Muscle of leg (tissue), 3 donors: ENCODE measurements at regions not wholly inside any gene's neighbourhood (a gene's known extent, or its start where the extent isn't known, plus 50 kb on each side); places are given as distances from the start of the nearest gene placed in this dataset.
"Not testable (repeated sequence)": the region's sequence is repeated elsewhere in the genome, so short reads cannot be mapped to it uniquely, and the experiment has no call there.

Source experiments
- DNase-seq: peaks from one replicate; pipeline ENCODE4 v3.0.0; 2013
- H3K27ac ChIP-seq: one replicate; pipeline ENCODE4 v1.5.1; 2013; ENCODE audit warnings: mild to moderate bottlenecking, low read length, control low read depth
- H3K27me3 ChIP-seq: one replicate; pipeline ENCODE4 v1.6.1; 2013; ENCODE audit warnings: low read length; ENCODE audit not compliant: control insufficient read depth, insufficient read depth
- H3K36me3 ChIP-seq: one replicate; pipeline ENCODE4 v1.6.1; 2013; ENCODE audit warnings: low read length; ENCODE audit not compliant: control insufficient read depth, insufficient read depth
- H3K4me1 ChIP-seq: one replicate; pipeline ENCODE4 v1.6.1; 2013; ENCODE audit warnings: low read length; ENCODE audit not compliant: control insufficient read depth, insufficient read depth
- H3K4me3 ChIP-seq: one replicate; pipeline ENCODE4 v1.5.1; 2013; ENCODE audit warnings: low read length, control low read depth
- H3K9me3 ChIP-seq: replicated peaks from 2 replicates; pipeline ENCODE4 v1.6.1; 2013; ENCODE audit warnings: low read depth, low read length; ENCODE audit not compliant: control insufficient read depth
- WGBS: methylation state at CpG from one replicate; pipeline ENCODE4 v1.1.5; 2013; ENCODE audit warnings: missing lambda C conversion rate; ENCODE audit not compliant: insufficient coverage; 5-methylcytosine and 5-hydroxymethylcytosine counted together

- DNase-seq, result no peak
- Histone ChIP-seq H3K4me3 (no peak overlapping the region), H3K27ac (no peak overlapping the region), H3K36me3 (no peaks in the 10 kb centered on the region), H3K27me3 (no peaks in the 10 kb centered on the region), H3K4me1 (no peaks in the 10 kb centered on the region), H3K9me3 (no peaks in the 10 kb centered on the region)
- WGBS, result no CpG with 5 or more reads among the region's 1 CpG
These were observed 59.7 kb upstream of the PIP4K2A start for GRCh38 chr10:22774102-22774501.

- H3K9me3 ChIP-seq, H3K27me3 ChIP-seq, H3K4me1 ChIP-seq, DNase-seq, H3K27ac ChIP-seq, H3K36me3 ChIP-seq, H3K4me3 ChIP-seq: not testable (repeated sequence)
- 100% methylated on average over 2 of the region's 5 CpGs for WGBS
These were observed 57.3 kb upstream of the PIP4K2A start for GRCh38 chr10:22771631-22772030.

- WGBS, result no CpG with 5 or more reads among the region's 1 CpG
- Histone ChIP-seq H3K9me3 (no peaks in the 10 kb centered on the region), H3K36me3 (no peaks in the 10 kb centered on the region), H3K27me3 (no peaks in the 10 kb centered on the region), H3K4me1 (no peaks in the 10 kb centered on the region), H3K4me3 (no peak overlapping the region), H3K27ac (no peak overlapping the region)
- no peak for DNase-seq
These were observed 55.9 kb upstream of the PIP4K2A start for GRCh38 chr10:22770270-22770669.

- Histone ChIP-seq H3K36me3 (no peaks in the 10 kb centered on the region), H3K4me1 (no peaks in the 10 kb centered on the region), H3K27me3 (no peaks in the 10 kb centered on the region), H3K27ac (no peak overlapping the region), H3K4me3 (no peak overlapping the region), H3K9me3 (no peaks in the 10 kb centered on the region)
- WGBS, result no CpG with 5 or more reads among the region's 2 CpGs
- no peak for DNase-seq
These were observed 53.5 kb upstream of the PIP4K2A start for GRCh38 chr10:22767859-22768258.

GRCh38 chr10:22766693-22767092 lies 52.3 kb upstream of the PIP4K2A start:
- no peak overlapping the region for H3K27ac ChIP-seq
- peak; percentile 32 for DNase-seq

GRCh38 chr10:22765660-22766547 lies 51.5 kb upstream of the PIP4K2A start:
- H3K27ac ChIP-seq, result no peak overlapping the region
- no peaks in the 10 kb centered on the region for H3K36me3 ChIP-seq

More at GRCh38 chr10:22766693-22767092, 52.3 kb upstream of the PIP4K2A start:
- H3K36me3 ChIP-seq, result no peaks in the 10 kb centered on the region
- no peak overlapping the region for H3K4me3 ChIP-seq
- H3K4me1 ChIP-seq, result no peaks in the 10 kb centered on the region
- WGBS, result 17% methylated on average over 1 of the region's 3 CpGs
- H3K27me3 ChIP-seq, result no peaks in the 10 kb centered on the region
- no peaks in the 10 kb centered on the region for H3K9me3 ChIP-seq

GRCh38 chr10:22764639-22765038 lies 50.3 kb upstream of the PIP4K2A start:
- WGBS, result no CpG with 5 or more reads among the region's 2 CpGs
- H3K27ac ChIP-seq, result no peak overlapping the region
- no peaks in the 10 kb centered on the region for H3K9me3 ChIP-seq
- peak; percentile 51 for DNase-seq
- H3K27me3 ChIP-seq, result no peaks in the 10 kb centered on the region
- no peak overlapping the region for H3K4me3 ChIP-seq
- no peaks in the 10 kb centered on the region for H3K4me1 ChIP-seq
- H3K36me3 ChIP-seq, result no peaks in the 10 kb centered on the region

More at GRCh38 chr10:22765660-22766547, 51.5 kb upstream of the PIP4K2A start:
- Histone ChIP-seq H3K9me3 (no peaks in the 10 kb centered on the region), H3K4me1 (no peaks in the 10 kb centered on the region), H3K4me3 (no peak overlapping the region), H3K27me3 (no peaks in the 10 kb centered on the region)
- peak; percentile 47 for DNase-seq
- 60% methylated on average over 1 of the region's 6 CpGs for WGBS
